GM12892 (cell line): ENCODE measurements at regions not wholly inside any gene's neighbourhood (a gene's known extent, or its start where the extent isn't known, plus 50 kb on each side); places are given as distances from the start of the nearest gene placed in this dataset.

Source experiments
- POLR2A ChIP-seq: IDR thresholded peaks from 2 replicates; pipeline ENCODE4 v1.6.1; 2011; ENCODE audit warnings: low read depth, low read length, control low read depth
- POLR2AphosphoS5 ChIP-seq: IDR thresholded peaks from 2 replicates; pipeline ENCODE4 v1.6.1; 2011; ENCODE audit warnings: low read depth, low read length, control low read depth
- TAF1 ChIP-seq: IDR thresholded peaks from 2 replicates; pipeline ENCODE4 v1.6.1; 2011; ENCODE audit warnings: low read depth, mild to moderate bottlenecking, control low read depth, low read length, borderline replicate concordance

- TF ChIP-seq POLR2A (no peak), TAF1 (no peak), POLR2AphosphoS5 (no peak)
Measured at GRCh38 chr16:79801646-79802045, 201.1 kb upstream of the MAF start.
